Lower lobe of right lung (tissue), 2 donors: ENCODE measurements at regions not wholly inside any gene's neighbourhood (a gene's known extent, or its start where the extent isn't known, plus 50 kb on each side); places are given as distances from the start of the nearest gene placed in this dataset.
"Not testable (repeated sequence)": the region's sequence is repeated elsewhere in the genome, so short reads cannot be mapped to it uniquely, and the experiment has no call there.

ENCODE experiments used
- ATAC-seq, 2 donors: fragments of 200-7000 bp; cut with Tn5 transposase; one replicate each; pipeline ENCODE4 v1.9.1; 2020 to 2022; ENCODE audit warnings: mild to moderate bottlenecking in 2 of 2, moderate library complexity in 2 of 2
- DNase-seq: peaks from one replicate; pipeline ENCODE4 v3.0.0-alpha.2; 2020
- H3K27ac ChIP-seq: fragments of 200-600 bp; one replicate; pipeline ENCODE4 v1.8.0; 2022
- H3K27me3 ChIP-seq: fragments of 200-600 bp; one replicate; pipeline ENCODE4 v1.8.0; 2022; ENCODE audit warnings: low read depth
- H3K36me3 ChIP-seq: fragments of 200-600 bp; one replicate; pipeline ENCODE4 v1.8.0; 2022; ENCODE audit warnings: mild to moderate bottlenecking
- H3K4me1 ChIP-seq: fragments of 200-600 bp; one replicate; pipeline ENCODE4 v1.8.0; 2022
- H3K4me3 ChIP-seq: fragments of 200-600 bp; one replicate; pipeline ENCODE4 v1.8.0; 2022; ENCODE audit warnings: mild to moderate bottlenecking
- H3K9me3 ChIP-seq: fragments of 200-600 bp; one replicate; pipeline ENCODE4 v1.8.0; 2022
- intact Hi-C: fragments of 100-400 bp; cut with DNase I; formaldehyde crosslinking; loops from one replicate; pipeline ENCODE4 v1.11.0; 2022
- TF ChIP-seq, protein P1 (sequence below): fragments of 200-600 bp; IDR thresholded peaks from one replicate; pipeline ENCODE4 v1.8.0; 2022; ENCODE audit warnings: antibody characterized with exemption, mild to moderate bottlenecking
- donor health status: DM: no; HTN: yes; CAD: no; lungs with severe emphysema.

DNA sequence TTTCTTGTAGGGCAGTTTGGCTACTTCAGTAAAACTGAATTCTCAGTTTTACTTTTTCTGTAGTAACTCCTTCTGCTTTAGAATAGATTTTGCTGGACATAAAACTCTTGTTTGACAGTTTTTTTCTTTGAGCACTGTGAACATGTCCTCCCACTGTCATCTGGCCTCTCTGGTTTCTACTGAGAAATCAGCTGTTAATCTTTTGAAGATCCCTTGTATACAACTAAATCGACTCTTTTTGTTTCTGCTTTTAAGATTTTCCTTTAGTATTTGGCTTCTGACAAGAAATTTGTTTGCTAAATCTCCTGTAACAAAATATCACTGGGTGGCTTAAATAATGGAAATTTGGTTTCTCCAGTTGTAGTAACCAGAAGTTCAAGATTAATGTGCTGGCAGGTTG lies 570.9 kb upstream of the RAB6C start:
- TF ChIP-seq, protein P1, sequence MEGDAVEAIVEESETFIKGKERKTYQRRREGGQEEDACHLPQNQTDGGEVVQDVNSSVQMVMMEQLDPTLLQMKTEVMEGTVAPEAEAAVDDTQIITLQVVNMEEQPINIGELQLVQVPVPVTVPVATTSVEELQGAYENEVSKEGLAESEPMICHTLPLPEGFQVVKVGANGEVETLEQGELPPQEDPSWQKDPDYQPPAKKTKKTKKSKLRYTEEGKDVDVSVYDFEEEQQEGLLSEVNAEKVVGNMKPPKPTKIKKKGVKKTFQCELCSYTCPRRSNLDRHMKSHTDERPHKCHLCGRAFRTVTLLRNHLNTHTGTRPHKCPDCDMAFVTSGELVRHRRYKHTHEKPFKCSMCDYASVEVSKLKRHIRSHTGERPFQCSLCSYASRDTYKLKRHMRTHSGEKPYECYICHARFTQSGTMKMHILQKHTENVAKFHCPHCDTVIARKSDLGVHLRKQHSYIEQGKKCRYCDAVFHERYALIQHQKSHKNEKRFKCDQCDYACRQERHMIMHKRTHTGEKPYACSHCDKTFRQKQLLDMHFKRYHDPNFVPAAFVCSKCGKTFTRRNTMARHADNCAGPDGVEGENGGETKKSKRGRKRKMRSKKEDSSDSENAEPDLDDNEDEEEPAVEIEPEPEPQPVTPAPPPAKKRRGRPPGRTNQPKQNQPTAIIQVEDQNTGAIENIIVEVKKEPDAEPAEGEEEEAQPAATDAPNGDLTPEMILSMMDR = no peak
- no peak overlapping the region for H3K27ac ChIP-seq
- no peaks in the 10 kb centered on the region for H3K36me3 ChIP-seq
- no peaks in the 10 kb centered on the region for H3K9me3 ChIP-seq
- ATAC-seq = no peak
- H3K27me3 ChIP-seq = no peaks in the 10 kb centered on the region
- no peaks in the 10 kb centered on the region for H3K4me1 ChIP-seq
- DNase-seq = no peak
- no peak overlapping the region for H3K4me3 ChIP-seq
- intact Hi-C loops = no loop called here

DNA sequence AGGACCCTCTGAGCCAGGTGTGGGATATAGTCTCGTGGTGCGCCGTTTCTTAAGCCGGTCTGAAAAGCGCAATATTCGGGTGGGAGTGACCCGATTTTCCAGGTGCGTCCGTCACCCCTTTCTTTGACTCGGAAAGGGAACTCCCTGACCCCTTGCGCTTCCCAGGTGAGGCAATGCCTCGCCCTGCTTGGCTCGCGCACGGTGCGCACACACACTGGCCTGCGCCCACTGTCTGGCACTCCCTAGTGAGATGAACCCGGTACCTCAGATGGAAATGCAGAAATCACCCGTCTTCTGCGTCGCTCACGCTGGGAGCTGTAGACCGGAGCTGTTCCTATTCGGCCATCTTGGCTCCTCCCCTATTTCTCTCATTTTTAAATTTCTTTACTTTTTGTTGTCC lies 562.4 kb upstream of the RAB6C start:
- H3K9me3 ChIP-seq, H3K27me3 ChIP-seq, H3K27ac ChIP-seq, H3K4me1 ChIP-seq, intact Hi-C loops, DNase-seq, H3K36me3 ChIP-seq, H3K4me3 ChIP-seq, ATAC-seq: not testable (repeated sequence)

DNA sequence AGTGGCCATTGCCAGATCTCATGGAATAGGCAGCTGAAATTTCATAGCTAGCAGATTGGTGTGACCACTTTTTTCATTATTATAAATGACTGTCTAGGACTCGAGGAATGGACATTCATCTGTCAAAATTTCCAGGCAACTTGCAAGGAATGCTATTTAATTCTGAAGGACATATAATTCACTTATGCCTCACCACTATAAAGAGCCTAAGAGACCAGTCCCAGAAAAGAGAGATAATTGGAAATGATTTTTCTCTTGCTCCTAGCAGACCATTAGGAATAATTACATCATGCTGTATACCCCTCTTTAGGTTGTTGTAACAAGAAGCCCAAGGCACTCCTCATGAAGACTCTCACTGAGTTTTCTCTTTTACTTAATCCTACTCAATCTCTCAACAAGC lies 557.4 kb upstream of the RAB6C start:
- TF ChIP-seq, protein P1 = no peak
- H3K4me3 ChIP-seq = no peak overlapping the region
- no peak overlapping the region for H3K27ac ChIP-seq
- no peaks in the 10 kb centered on the region for H3K36me3 ChIP-seq
- intact Hi-C loops = no loop called here
- DNase-seq (no peak), ATAC-seq (no peak)
- no peaks in the 10 kb centered on the region for H3K9me3 ChIP-seq
- no peaks in the 10 kb centered on the region for H3K27me3 ChIP-seq
- no peaks in the 10 kb centered on the region for H3K4me1 ChIP-seq

GRCh38 chr2:129428086-129428660 lies 551.3 kb upstream of the RAB6C start:
- intact Hi-C loops = no loop called here
- ATAC-seq (peak in 1 of 2 donors; percentile 17), DNase-seq (no peak)
- no peaks in the 10 kb centered on the region for H3K36me3 ChIP-seq
- no peak overlapping the region for H3K27ac ChIP-seq
- no peaks in the 10 kb centered on the region for H3K9me3 ChIP-seq
- TF ChIP-seq, protein P1 = no peak
- no peaks in the 10 kb centered on the region for H3K4me1 ChIP-seq
- H3K4me3 ChIP-seq = no peak overlapping the region
- H3K27me3 ChIP-seq = no peaks in the 10 kb centered on the region

DNA sequence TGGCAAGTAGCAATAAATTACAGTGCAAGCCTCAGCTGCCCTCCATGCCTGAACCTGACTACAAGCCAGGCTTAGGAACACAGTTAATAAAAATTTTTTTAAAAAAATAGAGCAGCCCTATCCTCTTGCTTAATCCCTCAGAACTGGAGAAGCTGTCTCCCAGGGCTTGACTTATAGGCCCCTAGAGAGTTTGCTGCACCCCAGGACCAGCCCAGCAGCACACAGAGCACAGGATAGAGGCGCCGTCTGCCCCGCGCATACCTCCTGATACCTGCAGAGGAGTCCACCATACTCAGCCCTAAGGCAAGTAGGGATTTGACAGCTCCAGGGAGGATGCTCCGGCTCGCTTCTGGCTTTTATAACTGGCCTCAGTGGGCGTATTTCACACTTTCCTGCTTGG lies 548.6 kb upstream of the RAB6C start:
- TF ChIP-seq, protein P1 = no peak
- intact Hi-C loops = no loop called here
- Histone ChIP-seq H3K9me3 (no peaks in the 10 kb centered on the region), H3K27me3 (no peaks in the 10 kb centered on the region), H3K4me1 (no peaks in the 10 kb centered on the region), H3K36me3 (no peaks in the 10 kb centered on the region), H3K4me3 (no peak overlapping the region), H3K27ac (no peak overlapping the region)
- no peak for DNase-seq
- no peak for ATAC-seq

DNA sequence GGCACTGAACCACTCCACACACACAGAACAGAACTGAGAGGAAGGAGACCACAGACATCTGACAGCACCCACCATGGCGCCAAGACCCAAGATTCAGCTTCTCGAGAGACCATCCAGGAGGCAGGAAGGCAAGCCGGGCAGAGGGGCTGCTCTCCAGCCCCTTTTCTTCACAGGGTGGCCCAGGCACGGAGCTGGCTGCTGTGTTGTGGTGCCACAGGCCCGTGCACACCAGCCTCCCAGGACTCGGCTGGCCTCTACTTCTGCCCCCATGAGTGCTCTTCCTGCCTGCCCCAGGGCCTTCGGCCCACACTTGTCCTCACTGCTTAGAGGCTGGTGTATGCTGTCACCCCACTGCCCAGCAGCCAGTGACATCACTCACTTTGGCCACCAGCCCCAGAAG lies 547.6 kb upstream of the RAB6C start:
- DNase-seq = no peak
- no peaks in the 10 kb centered on the region for H3K9me3 ChIP-seq
- H3K36me3 ChIP-seq = no peaks in the 10 kb centered on the region
- H3K4me3 ChIP-seq = no peak overlapping the region
- ATAC-seq = peak in 1 of 2 donors; percentile 14
- no peak overlapping the region for H3K27ac ChIP-seq
- no peaks in the 10 kb centered on the region for H3K27me3 ChIP-seq
- TF ChIP-seq, protein P1 = no peak
- intact Hi-C loops = no loop called here
- H3K4me1 ChIP-seq = no peaks in the 10 kb centered on the region
